ENCODE measurements at regions not wholly inside any gene's neighbourhood (a gene's known extent, or its start where the extent isn't known, plus 50 kb on each side); places are given as distances from the start of the nearest gene placed in this dataset.

DNA sequence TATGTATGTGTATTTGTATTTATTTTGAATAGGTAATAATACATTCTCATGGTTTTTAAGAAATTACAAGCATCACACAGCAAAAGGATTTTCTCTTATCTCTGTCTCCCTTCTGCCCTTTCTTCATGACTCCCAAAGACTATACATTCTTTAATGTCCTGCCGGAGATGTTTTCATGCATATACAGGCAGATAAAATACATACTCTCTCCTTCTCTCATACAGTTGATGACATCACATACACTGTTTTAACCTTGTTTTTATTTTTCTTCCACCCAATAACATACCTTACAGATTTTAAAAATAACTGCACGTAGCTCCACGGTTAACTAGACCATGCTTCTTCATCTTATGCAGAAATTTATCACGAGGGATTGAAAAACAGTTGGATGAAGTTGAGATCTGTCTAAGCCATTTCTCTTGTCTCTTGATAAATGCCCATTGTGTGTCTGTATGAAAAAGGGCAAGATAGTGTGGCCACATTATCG is 249.8 kb downstream of the EDEM1 start:
- TF ChIP-seq, protein P1, sequence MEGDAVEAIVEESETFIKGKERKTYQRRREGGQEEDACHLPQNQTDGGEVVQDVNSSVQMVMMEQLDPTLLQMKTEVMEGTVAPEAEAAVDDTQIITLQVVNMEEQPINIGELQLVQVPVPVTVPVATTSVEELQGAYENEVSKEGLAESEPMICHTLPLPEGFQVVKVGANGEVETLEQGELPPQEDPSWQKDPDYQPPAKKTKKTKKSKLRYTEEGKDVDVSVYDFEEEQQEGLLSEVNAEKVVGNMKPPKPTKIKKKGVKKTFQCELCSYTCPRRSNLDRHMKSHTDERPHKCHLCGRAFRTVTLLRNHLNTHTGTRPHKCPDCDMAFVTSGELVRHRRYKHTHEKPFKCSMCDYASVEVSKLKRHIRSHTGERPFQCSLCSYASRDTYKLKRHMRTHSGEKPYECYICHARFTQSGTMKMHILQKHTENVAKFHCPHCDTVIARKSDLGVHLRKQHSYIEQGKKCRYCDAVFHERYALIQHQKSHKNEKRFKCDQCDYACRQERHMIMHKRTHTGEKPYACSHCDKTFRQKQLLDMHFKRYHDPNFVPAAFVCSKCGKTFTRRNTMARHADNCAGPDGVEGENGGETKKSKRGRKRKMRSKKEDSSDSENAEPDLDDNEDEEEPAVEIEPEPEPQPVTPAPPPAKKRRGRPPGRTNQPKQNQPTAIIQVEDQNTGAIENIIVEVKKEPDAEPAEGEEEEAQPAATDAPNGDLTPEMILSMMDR (IDR thresholded peaks at IDR 0.05) = no peak
- no peak for TF ChIP-seq POLR2A (IDR thresholded peaks at IDR 0.05)

All from prostate gland (tissue), 2 donors.